GM11168 (cell line): ENCODE measurements at regions not wholly inside any gene's neighbourhood (a gene's known extent, or its start where the extent isn't known, plus 50 kb on each side); places are given as distances from the start of the nearest gene placed in this dataset.

Experiments
- in situ Hi-C: fragments of 300-500 bp; cut with MboI; formaldehyde crosslinking; loops from one replicate; pipeline ENCODE4 v1.12.0; 2022; ENCODE audit warnings: low sequenced_read_pairs; ENCODE audit not compliant: unreplicated experiment

DNA sequence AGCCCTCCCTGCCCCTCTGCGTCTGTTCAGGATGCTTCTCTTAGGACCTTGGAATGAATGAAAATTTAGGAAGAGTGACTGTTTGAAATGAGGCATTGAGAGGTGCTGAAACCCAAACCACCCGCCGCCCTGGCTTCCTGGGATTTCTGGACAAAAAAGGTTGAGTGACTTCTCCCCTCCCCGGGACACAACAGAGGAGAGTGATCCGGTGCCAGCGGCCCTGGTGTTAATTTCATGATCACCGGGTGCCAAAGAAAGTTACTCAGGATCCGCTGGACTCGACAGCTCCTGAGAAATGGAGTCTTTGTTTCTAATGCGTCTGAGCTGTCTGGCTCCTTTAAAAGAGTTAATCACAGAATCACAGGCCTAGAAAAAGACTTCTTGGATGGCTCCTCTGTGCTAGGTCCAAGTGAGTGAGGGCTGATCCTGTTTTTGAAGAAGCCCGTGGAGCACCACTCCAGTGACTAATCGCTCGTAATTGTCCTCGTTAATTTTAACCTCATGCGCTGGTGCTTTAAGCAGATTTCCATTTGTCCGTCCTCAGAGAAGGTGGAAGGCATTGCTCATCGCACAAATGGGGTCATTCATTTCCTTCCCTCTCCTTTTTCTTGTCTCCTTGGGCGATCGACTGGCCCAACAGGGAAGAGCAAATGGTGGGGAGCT, 144.4 kb upstream of the ZFHX3 start:
- in situ Hi-C loops = loop anchor here (25.0 kb wide), 3 partner anchors 355 to 1055 kb away; no protein-coding TSS in a partner anchor

DNA sequence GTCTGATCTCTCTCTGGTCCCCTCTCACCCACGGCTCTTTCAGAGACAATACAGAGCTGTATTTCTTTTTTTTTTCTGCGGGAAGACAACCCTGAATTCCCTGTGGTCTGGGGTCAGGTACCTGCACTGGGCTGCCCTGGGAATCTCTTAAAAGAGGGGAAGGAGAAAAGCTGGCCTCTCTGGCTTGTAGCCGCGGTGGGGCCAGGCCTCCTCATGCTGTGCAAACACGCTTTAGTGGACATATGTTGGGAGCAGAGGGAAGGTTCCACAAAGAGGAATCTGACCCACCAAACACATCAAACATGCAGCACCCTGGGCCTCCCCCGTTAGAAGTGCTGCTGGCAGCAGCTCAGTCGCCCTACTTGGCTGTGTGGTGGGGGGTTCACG, 143.7 kb upstream of the ZFHX3 start:
- in situ Hi-C loops = loop anchor here (25.0 kb wide), 3 partner anchors 354 to 1054 kb away; no protein-coding TSS in a partner anchor

DNA sequence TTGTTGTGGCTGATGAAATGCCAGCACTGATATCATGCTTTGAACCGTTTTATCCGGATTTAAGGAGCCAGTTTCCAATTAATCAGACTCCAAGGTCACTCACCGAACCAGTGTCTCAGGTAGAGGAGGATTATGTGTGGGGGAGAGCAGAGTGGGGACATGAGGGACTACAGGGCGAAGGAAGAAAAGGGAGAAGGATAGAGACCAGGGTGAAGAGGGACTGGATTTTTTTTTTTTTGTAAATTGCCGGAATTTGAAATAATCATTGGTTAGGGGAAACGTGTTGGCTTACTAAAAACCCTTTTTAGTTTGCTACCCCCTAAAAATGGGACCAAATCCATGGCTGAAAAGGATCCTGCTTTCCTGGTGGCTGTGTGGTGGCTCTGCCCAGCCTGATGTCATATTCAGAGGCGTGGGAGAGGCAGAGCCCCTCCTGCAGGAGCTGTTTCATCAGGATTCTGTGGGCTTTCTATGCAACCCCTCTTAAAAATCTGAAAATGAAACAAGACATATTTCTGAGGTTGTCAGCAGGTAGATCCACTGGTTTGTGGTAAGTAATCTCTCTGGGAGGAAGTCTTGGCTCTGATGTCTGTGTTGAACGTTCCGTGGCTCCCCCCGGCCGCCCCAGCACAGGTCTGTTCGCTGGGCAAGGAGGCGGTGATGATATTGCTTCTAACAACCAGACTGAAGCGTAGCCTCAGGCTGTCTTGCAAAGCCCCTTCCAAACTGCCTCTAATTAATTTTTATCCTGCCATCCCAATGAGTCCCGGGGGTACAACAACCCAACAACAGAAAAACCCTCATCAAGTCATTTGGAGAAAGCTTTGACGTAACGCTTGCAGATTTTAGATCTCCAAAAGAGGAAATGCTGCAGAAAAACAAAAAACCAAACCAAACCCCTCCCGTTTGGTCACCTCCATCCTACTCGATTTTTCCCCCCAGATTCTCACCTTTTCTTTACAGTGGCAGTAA, 143.0 kb upstream of the ZFHX3 start:
- in situ Hi-C loops = loop anchor here (25.0 kb wide), 3 partner anchors 354 to 1054 kb away; no protein-coding TSS in a partner anchor

GRCh38 chr16:73190256-73190655, 142.3 kb upstream of the ZFHX3 start:
- in situ Hi-C loops = loop anchor here (25.0 kb wide), 3 partner anchors 353 to 1053 kb away; no protein-coding TSS in a partner anchor

DNA sequence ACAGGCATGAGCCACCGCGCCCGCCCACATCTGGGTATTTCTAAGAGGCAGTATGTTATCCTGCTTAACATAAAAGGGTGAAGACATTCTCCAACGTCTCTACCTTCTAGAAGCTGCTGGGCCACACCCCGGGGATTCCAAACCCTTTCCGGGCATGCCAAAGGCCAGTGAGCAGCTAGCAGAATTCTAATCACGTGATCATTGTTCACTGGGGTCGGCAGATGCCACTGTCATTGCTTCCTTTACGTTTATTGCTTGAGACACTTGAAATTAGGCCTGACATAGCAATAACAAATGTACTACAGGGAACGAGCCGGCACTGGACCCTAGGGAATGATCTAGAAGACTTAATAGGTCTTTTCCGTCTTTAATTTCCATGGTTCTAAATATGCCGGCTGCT, 141.2 kb upstream of the ZFHX3 start:
- in situ Hi-C loops = loop anchor here (25.0 kb wide), 3 partner anchors 352 to 1052 kb away; no protein-coding TSS in a partner anchor

- in situ Hi-C loops = loop anchor here (25.0 kb wide), 3 partner anchors 350 to 1050 kb away; no protein-coding TSS in a partner anchor
Measured at GRCh38 chr16:73186752-73187601, 139.0 kb upstream of the ZFHX3 start.

DNA sequence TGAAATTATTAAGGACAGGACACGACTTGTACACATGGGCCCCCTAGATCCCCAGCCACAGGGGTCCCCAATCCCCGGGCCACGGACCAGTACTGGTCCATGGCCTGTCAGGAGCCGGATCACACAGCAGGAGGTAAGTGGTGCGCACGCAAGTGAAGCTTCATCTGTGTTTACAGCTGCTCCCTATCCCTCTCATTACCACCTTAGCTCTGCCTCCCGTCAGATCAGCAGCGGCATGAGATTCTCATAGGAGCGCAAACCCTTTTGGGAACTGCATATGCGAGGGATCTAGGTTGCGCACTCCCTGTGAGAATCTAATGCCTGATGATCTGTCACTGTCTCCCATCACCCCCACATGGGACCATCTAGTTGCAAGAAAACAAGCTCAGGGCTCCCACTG, 137.8 kb upstream of the ZFHX3 start:
- in situ Hi-C loops = loop anchor here (25.0 kb wide), 3 partner anchors 348 to 1048 kb away; no protein-coding TSS in a partner anchor

DNA sequence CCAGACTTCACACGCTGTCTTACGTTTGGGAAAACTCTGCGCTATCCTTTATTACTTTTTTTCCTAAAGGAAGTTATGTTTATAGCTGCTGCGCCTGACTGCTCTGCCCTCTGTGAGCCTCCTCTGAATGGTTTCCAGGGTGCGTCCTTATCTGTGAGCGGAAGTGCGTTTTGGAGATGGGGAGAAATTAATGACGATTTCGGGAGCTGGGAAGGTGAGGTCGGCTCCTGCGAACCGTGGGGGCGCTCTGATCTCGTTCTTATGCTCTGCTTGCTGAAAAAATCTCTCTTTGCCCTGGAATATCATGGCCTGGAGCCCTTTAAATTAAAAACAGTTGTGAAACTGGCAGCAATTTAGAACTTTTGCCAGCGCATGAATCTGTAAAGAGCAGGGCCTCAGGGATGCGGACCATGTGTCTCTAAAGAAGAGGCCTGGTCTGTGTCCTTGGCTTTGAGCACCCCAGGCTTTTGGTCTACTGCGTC, 135.7 kb upstream of the ZFHX3 start:
- in situ Hi-C loops = loop anchor here (25.0 kb wide), 3 partner anchors 346 to 1046 kb away; no protein-coding TSS in a partner anchor

DNA sequence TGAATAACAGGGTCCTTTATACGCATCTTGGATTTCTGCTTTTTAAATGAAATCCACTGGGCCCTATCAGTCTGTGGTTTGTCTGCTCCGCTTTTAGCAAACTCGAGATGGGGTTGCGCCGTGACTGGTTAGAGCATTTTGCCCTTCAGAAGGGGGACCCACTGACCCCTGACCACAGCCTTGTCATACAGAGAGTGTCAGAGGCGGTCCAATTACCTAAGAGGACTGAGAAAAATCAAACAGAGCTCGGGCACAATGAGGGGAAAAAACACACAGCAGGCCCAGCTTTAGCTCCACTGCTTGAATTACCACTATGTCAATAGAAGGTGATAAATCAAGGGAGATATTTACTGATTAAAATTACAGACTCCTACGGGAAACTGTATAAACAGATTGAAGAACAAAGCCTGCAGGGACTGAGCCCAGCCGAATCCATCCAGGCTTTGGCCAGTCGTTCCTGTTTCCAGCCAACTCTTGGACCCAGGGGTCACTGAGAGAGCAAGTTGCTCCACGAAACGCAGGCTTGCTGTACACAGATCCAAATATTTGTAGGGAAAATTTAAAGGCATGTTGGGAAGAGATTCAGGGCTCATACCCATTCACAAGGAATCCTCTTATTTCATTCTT, 131.9 kb upstream of the ZFHX3 start:
- in situ Hi-C loops = loop anchor here (25.0 kb wide), 3 partner anchors 343 to 1043 kb away; no protein-coding TSS in a partner anchor

- in situ Hi-C loops = loop anchor here (25.0 kb wide), 3 partner anchors 341 to 1041 kb away; no protein-coding TSS in a partner anchor
Measured at GRCh38 chr16:73177729-73178295, 129.9 kb upstream of the ZFHX3 start.

GRCh38 chr16:73176577-73177013, 128.7 kb upstream of the ZFHX3 start:
- in situ Hi-C loops = loop anchor here (25.0 kb wide), 3 partner anchors 339 to 1039 kb away; no protein-coding TSS in a partner anchor

GRCh38 chr16:73172973-73173709, 125.2 kb upstream of the ZFHX3 start:
- in situ Hi-C loops = no loop called here

- in situ Hi-C loops = no loop called here
Measured at GRCh38 chr16:73172241-73172972, 124.5 kb upstream of the ZFHX3 start.

GRCh38 chr16:73171901-73172240, 123.9 kb upstream of the ZFHX3 start:
- in situ Hi-C loops = no loop called here

DNA sequence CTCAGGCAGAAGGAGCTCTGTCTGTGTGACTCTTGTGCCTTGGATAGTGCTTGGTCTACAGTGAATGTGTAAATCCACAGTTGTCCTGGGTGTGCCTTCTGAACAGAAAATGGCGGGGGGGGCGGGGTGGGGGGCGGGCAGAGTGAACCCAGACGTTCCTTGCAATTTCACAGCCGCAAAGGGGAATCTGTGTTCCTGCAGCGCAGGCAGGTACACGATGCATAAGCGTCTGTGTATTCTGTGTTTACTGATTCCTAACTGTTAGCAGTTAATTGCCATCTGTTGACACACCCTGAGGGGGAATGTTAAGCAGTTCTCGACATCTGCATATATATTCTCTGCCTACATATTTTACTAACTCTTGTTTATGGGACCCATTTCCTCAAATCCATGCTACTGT, 123.5 kb upstream of the ZFHX3 start:
- in situ Hi-C loops = no loop called here

- in situ Hi-C loops = no loop called here
Measured at GRCh38 chr16:73170612-73171038, 122.7 kb upstream of the ZFHX3 start.

DNA sequence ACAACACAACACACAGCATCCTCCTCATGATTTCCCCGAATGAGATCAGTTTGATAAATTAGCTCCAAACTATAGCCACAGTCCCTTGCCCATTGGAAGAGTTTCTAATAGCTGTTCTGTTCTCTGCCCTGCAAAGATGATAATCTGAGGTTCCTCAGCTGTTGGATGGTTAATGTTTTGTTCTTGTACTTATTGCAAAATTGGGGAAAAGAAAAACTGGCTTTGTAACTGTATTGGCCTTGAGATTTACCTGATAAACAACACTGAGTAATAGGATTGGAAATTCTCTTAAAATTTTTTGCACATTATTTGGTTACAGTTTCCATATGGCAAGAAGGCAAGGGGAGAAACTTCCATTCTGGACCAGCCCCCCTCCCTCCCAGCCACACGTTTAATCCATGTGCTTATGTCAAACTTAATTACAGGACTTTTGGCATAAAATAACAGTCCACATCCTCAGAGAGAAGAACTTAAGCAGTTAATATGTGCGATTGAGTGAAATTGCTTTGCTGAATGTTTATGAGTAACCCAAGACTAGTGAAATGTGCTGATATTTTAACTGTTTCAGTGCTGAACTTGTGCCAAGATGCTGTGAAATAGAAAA, 119.1 kb upstream of the ZFHX3 start:
- in situ Hi-C loops = no loop called here
